Lower leg skin (tissue), 3 donors: ENCODE measurements at regions not wholly inside any gene's neighbourhood (a gene's known extent, or its start where the extent isn't known, plus 50 kb on each side); places are given as distances from the start of the nearest gene placed in this dataset.

Experiments
- POLR2A ChIP-seq, 2 donors: fragments of 450-650 bp; IDR thresholded peaks; one replicate each; pipeline ENCODE4 v1.6.1; 2016 to 2017; ENCODE audit warnings: antibody characterized with exemption in 2 of 2, mild to moderate bottlenecking in 1 of 2, moderate library complexity in 1 of 2
- TF ChIP-seq, protein P1 (sequence below), 3 donors: fragments of 450-650 bp; IDR thresholded peaks; one replicate each; pipeline ENCODE4 v1.5.1; 2016; ENCODE audit warnings: antibody characterized with exemption in 3 of 3, mild to moderate bottlenecking in 3 of 3, moderate library complexity in 2 of 3

GRCh38 chr4:175246941-175247340 is 328.8 kb downstream of the ADAM29 start:
- TF ChIP-seq, protein P1, sequence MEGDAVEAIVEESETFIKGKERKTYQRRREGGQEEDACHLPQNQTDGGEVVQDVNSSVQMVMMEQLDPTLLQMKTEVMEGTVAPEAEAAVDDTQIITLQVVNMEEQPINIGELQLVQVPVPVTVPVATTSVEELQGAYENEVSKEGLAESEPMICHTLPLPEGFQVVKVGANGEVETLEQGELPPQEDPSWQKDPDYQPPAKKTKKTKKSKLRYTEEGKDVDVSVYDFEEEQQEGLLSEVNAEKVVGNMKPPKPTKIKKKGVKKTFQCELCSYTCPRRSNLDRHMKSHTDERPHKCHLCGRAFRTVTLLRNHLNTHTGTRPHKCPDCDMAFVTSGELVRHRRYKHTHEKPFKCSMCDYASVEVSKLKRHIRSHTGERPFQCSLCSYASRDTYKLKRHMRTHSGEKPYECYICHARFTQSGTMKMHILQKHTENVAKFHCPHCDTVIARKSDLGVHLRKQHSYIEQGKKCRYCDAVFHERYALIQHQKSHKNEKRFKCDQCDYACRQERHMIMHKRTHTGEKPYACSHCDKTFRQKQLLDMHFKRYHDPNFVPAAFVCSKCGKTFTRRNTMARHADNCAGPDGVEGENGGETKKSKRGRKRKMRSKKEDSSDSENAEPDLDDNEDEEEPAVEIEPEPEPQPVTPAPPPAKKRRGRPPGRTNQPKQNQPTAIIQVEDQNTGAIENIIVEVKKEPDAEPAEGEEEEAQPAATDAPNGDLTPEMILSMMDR (IDR thresholded peaks at IDR 0.05) = no peak
- TF ChIP-seq POLR2A (IDR thresholded peaks at IDR 0.05) = no peak
